Gastrocnemius medialis (tissue), 4 donors: ENCODE measurements at regions not wholly inside any gene's neighbourhood (a gene's known extent, or its start where the extent isn't known, plus 50 kb on each side); places are given as distances from the start of the nearest gene placed in this dataset.

ENCODE experiments used
- CTCF ChIP-seq, 5 experiments: fragments of 450-650 bp in 3 of 5; fragments of 200-600 bp in 2 of 5; sonication (generic) in 2 of 5; IDR thresholded peaks in 4 of 5; conservative IDR thresholded peaks in 1 of 5; 1 replicate in 4 of 5; 2 replicates in 1 of 5; pipeline ENCODE4 v1.5.1; 2016 to 2019; ENCODE audit warnings: antibody characterized with exemption in 5 of 5, mild to moderate bottlenecking in 3 of 5, moderate library complexity in 3 of 5
- POLR2A ChIP-seq, 2 donors: fragments of 450-650 bp; IDR thresholded peaks; one replicate each; pipeline ENCODE4 v1.6.1; 2017; ENCODE audit warnings: antibody characterized with exemption in 2 of 2, mild to moderate bottlenecking in 2 of 2, moderate library complexity in 2 of 2

- TF ChIP-seq CTCF (IDR thresholded peaks at IDR 0.05 in 4 of 5, conservative IDR thresholded peaks at IDR 0.05 in 1 of 5) (no peak), POLR2A (IDR thresholded peaks at IDR 0.05) (no peak)
Measured at GRCh38 chr12:67534046-67534445, 114.5 kb upstream of the DYRK2 start.
